H1 (cell line): ENCODE measurements at regions not wholly inside any gene's neighbourhood (a gene's known extent, or its start where the extent isn't known, plus 50 kb on each side); places are given as distances from the start of the nearest gene placed in this dataset.

ENCODE experiments used
- CTCF ChIA-PET: fragments of 300-600 bp; sonication (Branson Sonifier 250); formaldehyde crosslinking; loops from one replicate; lab custom pipeline; 2021; ENCODE audit not compliant: partially characterized antibody; lab: Charles Lee
- POLR2A ChIA-PET: fragments of 300-600 bp; sonication (Branson Sonifier 250); formaldehyde crosslinking; loops from one replicate; lab custom pipeline; 2021; ENCODE audit warnings: inconsistent platforms; ENCODE audit not compliant: partially characterized antibody; lab: Charles Lee
- DNase-seq, 2 experiments: peaks; one replicate each; pipeline versions ENCODE4 v3.0.0 to v3.0.0-alpha.2; 2010 to 2022; ENCODE audit warnings: low spot score in 2 of 2, low read depth in 1 of 2, mixed read lengths in 1 of 2
- FAIRE-seq: peaks from 2 replicates; lab custom pipeline; 2011; peaks lifted over from hg19 to GRCh38; lab: Jason Lieb, UNC
- H2AFZ ChIP-seq: 2 replicates; pipeline ENCODE4 v1.8.1; 2012; ENCODE audit warnings: low read length, inconsistent platforms
- H2AK5ac ChIP-seq: 2 replicates; pipeline ENCODE4 v1.6.1; 2013; ENCODE audit warnings: low read depth, low read length
- H2BK120ac ChIP-seq: replicated peaks from 2 replicates; pipeline ENCODE3; 2013; ENCODE audit warnings: low read depth, low read length, inconsistent platforms
- H2BK12ac ChIP-seq: 2 replicates; pipeline ENCODE4 v1.6.1; 2013; ENCODE audit warnings: low read depth, low read length
- H2BK15ac ChIP-seq: 2 replicates; pipeline ENCODE4 v1.6.1; 2013; ENCODE audit warnings: low read length
- H2BK20ac ChIP-seq: 2 replicates; pipeline ENCODE4 v1.6.1; 2013; ENCODE audit warnings: low read length
- H2BK5ac ChIP-seq: 2 replicates; pipeline ENCODE4 v1.6.1; 2013; ENCODE audit warnings: low read depth, low read length
- H3K14ac ChIP-seq: 2 replicates; pipeline ENCODE4 v1.6.1; 2013; ENCODE audit warnings: inconsistent platforms; ENCODE audit not compliant: insufficient read length
- H3K18ac ChIP-seq: 2 replicates; pipeline ENCODE4 v1.6.1; 2013; ENCODE audit warnings: low read length; ENCODE audit errors: extremely low read depth
- H3K23ac ChIP-seq: 2 replicates; pipeline ENCODE4 v1.6.1; 2013; ENCODE audit warnings: inconsistent platforms; ENCODE audit not compliant: insufficient read length
- H3K23me2 ChIP-seq: 2 replicates; pipeline ENCODE4 v1.6.1; 2013; ENCODE audit warnings: low read depth, low read length
- H3K27ac ChIP-seq: 2 replicates; pipeline ENCODE4 v1.6.1; 2011; ENCODE audit warnings: low read depth, low read length, inconsistent platforms
- H3K27me3 ChIP-seq, 4 experiments: replicated peaks in 1 of 4; 1 replicate in 1 of 4; 2 replicates in 3 of 4; pipeline versions ENCODE4 v1.6.1 to v1.8.1; 2011 to 2013; ENCODE audit warnings: low read length in 3 of 4, mild to moderate bottlenecking in 3 of 4, inconsistent platforms in 2 of 4, mixed read lengths in 2 of 4, moderate library complexity in 1 of 4; ENCODE audit not compliant: control insufficient read depth in 3 of 4, insufficient read depth in 3 of 4; ENCODE audit errors: extremely low read depth in 1 of 4
- H3K36me3 ChIP-seq, 4 experiments: 2 replicates each; pipeline versions ENCODE4 v1.6.1 to v1.8.1; 2011 to 2013; ENCODE audit warnings: mild to moderate bottlenecking in 4 of 4, low read length in 3 of 4, moderate library complexity in 2 of 4, control low read depth in 1 of 4, inconsistent platforms in 1 of 4; ENCODE audit not compliant: insufficient read depth in 4 of 4, control insufficient read depth in 2 of 4
- H3K4ac ChIP-seq: replicated peaks from 2 replicates; pipeline ENCODE3; 2013; ENCODE audit warnings: low read length, low read depth, mixed read lengths, inconsistent platforms; ENCODE audit not compliant: insufficient read length
- H3K4me1 ChIP-seq, 4 experiments: replicated peaks in 1 of 4; 1 replicate in 1 of 4; 2 replicates in 3 of 4; pipeline versions ENCODE4 v1.6.1 to v1.8.1; 2011 to 2013; ENCODE audit warnings: low read length in 3 of 4, inconsistent platforms in 2 of 4, mixed read lengths in 1 of 4; ENCODE audit not compliant: insufficient read depth in 4 of 4, control insufficient read depth in 3 of 4
- H3K4me2 ChIP-seq, 2 experiments: 2 replicates each; pipeline versions ENCODE4 v1.6.1 to v1.8.1; 2011 to 2013; ENCODE audit warnings: low read depth in 2 of 2, low read length in 2 of 2, control low read depth in 1 of 2, inconsistent platforms in 1 of 2, mild to moderate bottlenecking in 1 of 2; ENCODE audit not compliant: insufficient read depth in 1 of 2
- H3K4me3 ChIP-seq, 4 experiments: fragments of 200-600, 300-600 bp in 1 of 4; sonication (generic), shearing (Covaris generic), sonication (Bioruptor Twin) in 1 of 4; 2 replicates each; pipeline versions ENCODE4 v1.5.1 to v1.8.1; 2011 to 2016; ENCODE audit warnings: low read length in 4 of 4, low read depth in 3 of 4, control low read depth in 2 of 4, inconsistent platforms in 2 of 4, mild to moderate bottlenecking in 2 of 4, mixed read lengths in 1 of 4, moderate library complexity in 1 of 4; ENCODE audit not compliant: insufficient read depth in 2 of 4; ENCODE audit errors: extremely low read depth in 1 of 4
- H3K56ac ChIP-seq: replicated peaks from 2 replicates; pipeline ENCODE3; 2013; ENCODE audit warnings: low read depth, mild to moderate bottlenecking, mixed read lengths, low read length, inconsistent platforms; ENCODE audit not compliant: insufficient read length
- H3K79me1 ChIP-seq: 2 replicates; pipeline ENCODE4 v1.6.1; 2013; ENCODE audit warnings: low read depth, low read length, control low read depth
- H3K79me2 ChIP-seq, 2 experiments: 2 replicates each; pipeline versions ENCODE4 v1.6.1 to v1.8.1; 2012 to 2013; ENCODE audit warnings: low read length in 2 of 2, mild to moderate bottlenecking in 2 of 2, inconsistent platforms in 1 of 2; ENCODE audit not compliant: insufficient read depth in 2 of 2, control insufficient read depth in 1 of 2
- H3K9ac ChIP-seq, 4 experiments: replicated peaks in 1 of 4; 1 replicate in 1 of 4; 2 replicates in 3 of 4; pipeline versions ENCODE4 v1.6.1 to v1.8.1; 2011 to 2013; ENCODE audit warnings: low read depth in 3 of 4, low read length in 3 of 4, control low read depth in 2 of 4, mild to moderate bottlenecking in 2 of 4, moderate library complexity in 2 of 4, inconsistent platforms in 1 of 4; ENCODE audit errors: extremely low read depth in 1 of 4
- H3K9me3 ChIP-seq, 2 experiments: 2 replicates each; pipeline versions ENCODE4 v1.6.1 to v1.8.1; 2012 to 2013; ENCODE audit warnings: mild to moderate bottlenecking in 2 of 2, moderate library complexity in 2 of 2, control low read depth in 1 of 2, inconsistent platforms in 1 of 2, low read depth in 1 of 2, low read length in 1 of 2, mixed read lengths in 1 of 2; ENCODE audit not compliant: insufficient read depth in 2 of 2
- H4K20me1 ChIP-seq, 2 experiments: replicated peaks in 1 of 2; 2 replicates each; pipeline versions ENCODE3 to v1.8.1; 2011 to 2013; ENCODE audit warnings: inconsistent platforms in 2 of 2, low read length in 2 of 2, mild to moderate bottlenecking in 1 of 2; ENCODE audit not compliant: insufficient read depth in 2 of 2, control insufficient read depth in 1 of 2
- H4K5ac ChIP-seq: 2 replicates; pipeline ENCODE4 v1.6.1; 2013; ENCODE audit warnings: low read length, low read depth, mixed read lengths, inconsistent platforms; ENCODE audit not compliant: insufficient read length
- H4K8ac ChIP-seq: 2 replicates; pipeline ENCODE4 v1.8.0; 2013; ENCODE audit warnings: mild to moderate bottlenecking, moderate library complexity, low read length, inconsistent platforms; ENCODE audit not compliant: insufficient read depth; ENCODE audit errors: extremely low read depth
- H4K91ac ChIP-seq: replicated peaks from 2 replicates; pipeline ENCODE3; 2013; ENCODE audit warnings: low read length, mixed read lengths, inconsistent platforms; ENCODE audit not compliant: insufficient read length
- ASH2L ChIP-seq: fragments of 200-600, 300-600 bp; sonication (generic); IDR thresholded peaks from one replicate; pipeline ENCODE4 v1.7.1; 2017; ENCODE audit warnings: low read length
- BACH1 ChIP-seq: IDR thresholded peaks from 2 replicates; pipeline ENCODE4 v1.6.1; 2012; ENCODE audit warnings: low read length, improper control_type of control experiment
- CBX5 ChIP-seq: fragments of 300-800, 300-1000 bp; sonication (generic); IDR thresholded peaks from 2 replicates; pipeline ENCODE4 v1.7.1; 2016; ENCODE audit warnings: antibody characterized with exemption, low read length, low read depth
- CTCF ChIP-seq, 3 experiments: IDR thresholded peaks; 1 replicate in 2 of 3; 2 replicates in 1 of 3; pipeline versions ENCODE4 v1.5.1 to v1.6.1; 2011; ENCODE audit warnings: low read length in 3 of 3, mild to moderate bottlenecking in 3 of 3, inconsistent platforms in 2 of 3, low read depth in 1 of 3, moderate library complexity in 1 of 3; ENCODE audit not compliant: insufficient read depth in 1 of 3; ENCODE audit errors: control extremely low read depth in 1 of 3
- FOSL1 ChIP-seq: IDR thresholded peaks from 2 replicates; pipeline ENCODE4 v1.6.1; 2011; ENCODE audit warnings: mild to moderate bottlenecking, low read depth, low read length, moderate library complexity; ENCODE audit not compliant: insufficient read depth
- HDAC2 ChIP-seq, 2 experiments: fragments of 300-600 bp in 1 of 2; sonication (generic) in 1 of 2; IDR thresholded peaks; 2 replicates each; pipeline ENCODE4 v1.6.1; 2011 to 2012; ENCODE audit warnings: low read depth in 2 of 2, low read length in 2 of 2, mild to moderate bottlenecking in 2 of 2, moderate library complexity in 2 of 2, borderline replicate concordance in 1 of 2, inconsistent platforms in 1 of 2
- RNF2 ChIP-seq: fragments of 200-900, 300-1000 bp; sonication (generic); IDR thresholded peaks from 2 replicates; pipeline ENCODE4 v1.7.1; 2016; ENCODE audit warnings: borderline replicate concordance, low read depth, mild to moderate bottlenecking, antibody characterized with exemption, low read length; ENCODE audit not compliant: poor library complexity, severe bottlenecking; ENCODE audit errors: missing control alignments
- SRF ChIP-seq: IDR thresholded peaks from 2 replicates; pipeline ENCODE4 v1.6.1; 2011; ENCODE audit warnings: mild to moderate bottlenecking, low read depth, low read length, moderate library complexity
- USF2 ChIP-seq: IDR thresholded peaks from 2 replicates; pipeline ENCODE4 v1.6.1; 2011; ENCODE audit warnings: low read length, improper control_type of control experiment
- WGBS, 2 experiments: shearing (Covaris generic) in 1 of 2; methylation state at CpG; one replicate each; pipeline versions ENCODE4 v1.1.6 to v1.1.7; 2013 to 2015; ENCODE audit warnings: low lambda C conversion rate in 2 of 2, mixed read lengths in 2 of 2, inconsistent platforms in 1 of 2, low coverage in 1 of 2, missing lambda C conversion rate in 1 of 2; ENCODE audit not compliant: insufficient replicate concordance in 2 of 2, insufficient coverage in 1 of 2, insufficient read length in 1 of 2; ENCODE audit errors: extremely low coverage in 1 of 2, missing lambda C conversion rate in 1 of 2; 5-methylcytosine and 5-hydroxymethylcytosine counted together

- no peak overlapping the region for H3K18ac ChIP-seq
- H3K4ac ChIP-seq: no peak overlapping the region
- H4K91ac ChIP-seq: no peak overlapping the region
- H2AK5ac ChIP-seq: no peak overlapping the region
- H3K23me2 ChIP-seq: no peaks in the 10 kb centered on the region
- H3K27ac ChIP-seq: no peak overlapping the region
- H2BK5ac ChIP-seq: no peak overlapping the region
- no peak overlapping the region for H2BK15ac ChIP-seq
- no peaks in the 10 kb centered on the region for H4K20me1 ChIP-seq
- no peak overlapping the region for H2BK20ac ChIP-seq
- WGBS, 2 experiments: 96% methylated on average over 20 of the region's 29 CpGs; no CpG with 5 or more reads in 1 of the 2 experiments
- no peaks in the 10 kb centered on the region; a peak in 1 of 4 replicates for H3K9me3 ChIP-seq
- no peaks in the 10 kb centered on the region for H3K79me2 ChIP-seq
- H2AFZ ChIP-seq: no peak overlapping the region
- no peak overlapping the region for H3K4me3 ChIP-seq
- H4K8ac ChIP-seq: no peak overlapping the region
- H2BK120ac ChIP-seq: no peak overlapping the region
- no peak overlapping the region for H3K56ac ChIP-seq
- no peak overlapping the region for H3K9ac ChIP-seq
- ChIA-PET POLR2A (no interaction called here), CTCF (no interaction called here)
- DNase-seq: no peak
- H3K4me1 ChIP-seq: no peaks in the 10 kb centered on the region
- no peaks in the 10 kb centered on the region for H3K79me1 ChIP-seq
- no peaks in the 10 kb centered on the region for H3K27me3 ChIP-seq
- H3K4me2 ChIP-seq: no peak overlapping the region
- no peak overlapping the region for H2BK12ac ChIP-seq
- FAIRE-seq: no peak
- no peaks in the 10 kb centered on the region for H3K36me3 ChIP-seq
- H4K5ac ChIP-seq: no peak overlapping the region
- no peak overlapping the region for H3K14ac ChIP-seq
- no peak overlapping the region for H3K23ac ChIP-seq
- TF ChIP-seq FOSL1 (no peak), HDAC2 (IDR thresholded peaks at IDR 0.05; ENCODE audit: borderline replicate concordance in 1 of 2, low read depth in 2 of 2, low read length in 2 of 2) (no peak), SRF (no peak), CTCF (IDR thresholded peaks at IDR 0.05; ENCODE audit: control extremely low read depth in 1 of 3, insufficient read depth in 1 of 3, low read depth in 1 of 3, low read length in 3 of 3) (no peak), RNF2 (no peak), USF2 (no peak), BACH1 (no peak), ASH2L (no peak), CBX5 (no peak)
Observed at GRCh38 chrX:26558719-26559386, 342.9 kb downstream of the MAGEB5 start.
